Heart right ventricle (tissue), 16 donors: ENCODE measurements at regions not wholly inside any gene's neighbourhood (a gene's known extent, or its start where the extent isn't known, plus 50 kb on each side); places are given as distances from the start of the nearest gene placed in this dataset.

ENCODE experiments used
- ATAC-seq, 8 donors: fragments of 200-7000 bp; cut with Tn5 transposase; one replicate each; pipeline ENCODE4 v1.9.1; 2020; ENCODE audit warnings: mild to moderate bottlenecking in 8 of 8, moderate library complexity in 8 of 8, moderate number of reproducible peaks in 1 of 8
- DNase-seq, 2 donors: peaks; one replicate each; pipeline ENCODE4 v3.0.0-alpha.2; 2020
- H3K27ac ChIP-seq, 10 donors: fragments of 200-600 bp; sonication (generic) in 2 of 10; one replicate each; pipeline versions ENCODE4 v1.5.0 to v1.8.0; 2020 to 2022; ENCODE audit warnings: mild to moderate bottlenecking in 3 of 10
- H3K27me3 ChIP-seq, 7 donors: fragments of 200-600 bp; one replicate each; pipeline ENCODE4 v1.8.0; 2021 to 2022; ENCODE audit warnings: mild to moderate bottlenecking in 2 of 7
- H3K36me3 ChIP-seq, 9 donors: fragments of 200-600 bp; sonication (generic) in 1 of 9; one replicate each; pipeline versions ENCODE4 v1.5.0 to v1.8.0; 2020 to 2022; ENCODE audit warnings: mild to moderate bottlenecking in 2 of 9
- H3K4me1 ChIP-seq, 9 donors: fragments of 200-600 bp; sonication (generic) in 1 of 9; one replicate each; pipeline versions ENCODE4 v1.5.0 to v1.8.0; 2020 to 2022; ENCODE audit warnings: mild to moderate bottlenecking in 4 of 9
- H3K4me3 ChIP-seq, 10 donors: fragments of 200-600 bp; sonication (generic) in 2 of 10; one replicate each; pipeline versions ENCODE4 v1.5.0 to v1.8.0; 2020 to 2022; ENCODE audit warnings: mild to moderate bottlenecking in 7 of 10, moderate library complexity in 2 of 10
- H3K9me3 ChIP-seq, 11 donors: fragments of 200-600 bp in 10 of 11; sonication (generic) in 2 of 11; one replicate each; pipeline versions ENCODE4 v1.5.0 to v1.8.0; 2013 to 2022; ENCODE audit warnings: mild to moderate bottlenecking in 2 of 11, control low read depth in 1 of 11, moderate library complexity in 1 of 11
- WGBS, 2 donors: extraction: QIAGEN DNeasy Blood & Tissue Kit; methylation state at CpG; one replicate each; pipeline ENCODE4 v1.1.7; 2013; ENCODE audit warnings: inconsistent platforms in 1 of 2; 5-methylcytosine and 5-hydroxymethylcytosine counted together
- intact Hi-C, 10 donors: fragments of 100-400 bp; cut with DNase I; formaldehyde crosslinking; loops; one replicate each; pipeline versions ENCODE4 v1.11.1 to v1.14.2; 2022
- TF ChIP-seq, protein P1 (sequence below), 9 donors: fragments of 200-600 bp; sonication (generic) in 2 of 9; IDR thresholded peaks; one replicate each; pipeline versions ENCODE4 v1.5.0 to v1.8.0; 2021 to 2022; ENCODE audit warnings: antibody characterized with exemption in 9 of 9, mild to moderate bottlenecking in 5 of 9, moderate library complexity in 1 of 9
- donor health status: Arrhythmogenic right ventricular cardiomyopathy.
- donor health status: ischemic (EF 13 %, LVEDD 7.1; RV severe dilation, severe dysfunction).
- donor health status: healthy with polysubstance abuse.
- donor health status: DM: no; HTN: yes; CAD: no.
- donor health status: DM: no; HTN: no; CAD: no.
- donor health status: ischemic (EF 25% LVEDD 6.9; RV normal size, moderate dysfunction).
- donor health status: ischemic (EF 25% LVEDD 5.7; RV mildly dilated, moderate dysfunction).
- donor health status: healthy.
- donor health status: DM: yes; HTN: yes; CAD: no.
- donor health status: Ischemic cardiomyopathy.
- donor health status: ischemic (EF 35%, LVEDD 5.7; RV mildly dilated, moderate dysfunction).
- donor health status: nonischemic (EF 11% LVEDD 7.7; RV severe dilation, severe dysfunction).
- donor health status: DM: yes; HTN: yes; CAD: no.
- donor health status: PGD.
- donor health status: ischemic (EF 29% LVEDD 5.4; RV normal size, mild dysfunction).
- donor health status: nonischemic (EF 23%, LVEDD 6.1; RV moderate dilation, normal function).

GRCh38 chr5:142432961-142433360, 108.1 kb upstream of the SPRY4 start:
- WGBS, 2 donors, result 34 to 47% methylated on average over 2 of the region's 2 CpGs
- intact Hi-C loops, result loop anchor here in 3 of 10 donors (5.0 to 10.0 kb wide), 3 partner anchors 109 to 278 kb away; no protein-coding TSS in a partner anchor
- ATAC-seq, result peak in 5 of 8 donors; percentile 16 to 31 (median 27)
- Histone ChIP-seq H3K27ac (peak overlapping the region in 3 of 10 donors; percentile 44 to 70 (median 59)), H3K9me3 (no peaks in the 10 kb centered on the region), H3K36me3 (no peaks in the 10 kb centered on the region), H3K27me3 (peaks cover 0 to 13% (median 0%) of the 10 kb centered on the region in 7 donors), H3K4me1 (peaks cover 5 to 59% (median 26%) of the 10 kb centered on the region in 9 donors), H3K4me3 (no peak overlapping the region)
- TF ChIP-seq, protein P1, sequence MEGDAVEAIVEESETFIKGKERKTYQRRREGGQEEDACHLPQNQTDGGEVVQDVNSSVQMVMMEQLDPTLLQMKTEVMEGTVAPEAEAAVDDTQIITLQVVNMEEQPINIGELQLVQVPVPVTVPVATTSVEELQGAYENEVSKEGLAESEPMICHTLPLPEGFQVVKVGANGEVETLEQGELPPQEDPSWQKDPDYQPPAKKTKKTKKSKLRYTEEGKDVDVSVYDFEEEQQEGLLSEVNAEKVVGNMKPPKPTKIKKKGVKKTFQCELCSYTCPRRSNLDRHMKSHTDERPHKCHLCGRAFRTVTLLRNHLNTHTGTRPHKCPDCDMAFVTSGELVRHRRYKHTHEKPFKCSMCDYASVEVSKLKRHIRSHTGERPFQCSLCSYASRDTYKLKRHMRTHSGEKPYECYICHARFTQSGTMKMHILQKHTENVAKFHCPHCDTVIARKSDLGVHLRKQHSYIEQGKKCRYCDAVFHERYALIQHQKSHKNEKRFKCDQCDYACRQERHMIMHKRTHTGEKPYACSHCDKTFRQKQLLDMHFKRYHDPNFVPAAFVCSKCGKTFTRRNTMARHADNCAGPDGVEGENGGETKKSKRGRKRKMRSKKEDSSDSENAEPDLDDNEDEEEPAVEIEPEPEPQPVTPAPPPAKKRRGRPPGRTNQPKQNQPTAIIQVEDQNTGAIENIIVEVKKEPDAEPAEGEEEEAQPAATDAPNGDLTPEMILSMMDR (IDR thresholded peaks at IDR 0.05), result no peak
- no peak for DNase-seq

DNA sequence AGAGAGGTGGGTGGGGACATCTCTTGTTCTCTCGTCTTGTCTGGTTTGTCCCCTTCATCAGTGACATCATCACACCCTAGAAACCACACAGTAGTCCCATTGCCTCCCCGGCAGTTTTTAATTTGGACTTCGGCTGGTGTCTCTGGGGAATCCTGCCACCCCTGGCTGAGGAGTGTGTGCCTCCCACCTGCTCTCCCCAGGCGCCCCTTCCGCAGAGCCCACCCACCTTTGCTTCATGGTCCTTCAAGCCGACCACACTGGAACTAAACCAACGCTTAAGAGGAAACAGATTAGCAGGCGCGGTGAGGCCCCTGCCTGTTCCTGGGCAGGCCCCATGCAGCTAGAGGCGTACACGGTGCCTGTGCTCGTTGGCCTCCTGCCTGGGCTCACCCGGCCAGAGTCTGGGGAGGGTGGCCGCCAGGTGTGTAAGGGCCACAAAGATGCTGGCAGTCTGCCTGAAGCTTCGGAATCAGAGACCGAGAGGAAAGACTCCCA, 107.6 kb upstream of the SPRY4 start:
- peaks cover 5 to 59% (median 27%) of the 10 kb centered on the region in 9 donors for H3K4me1 ChIP-seq
- ATAC-seq, result peak in 5 of 8 donors; percentile 32 to 61 (median 45)
- peak in 1 of 2 donors; percentile 13 for DNase-seq
- H3K27ac ChIP-seq, result peak overlapping the region in 4 of 10 donors; percentile 7 to 70 (median 52)
- peaks cover 0 to 13% (median 0%) of the 10 kb centered on the region in 7 donors for H3K27me3 ChIP-seq
- H3K36me3 ChIP-seq, result no peaks in the 10 kb centered on the region
- H3K4me3 ChIP-seq, result no peak overlapping the region
- H3K9me3 ChIP-seq, result no peaks in the 10 kb centered on the region
- intact Hi-C loops, result loop anchor here in 3 of 10 donors (5.0 to 10.0 kb wide), 3 partner anchors 110 to 278 kb away; no protein-coding TSS in a partner anchor
- TF ChIP-seq, protein P1 (IDR thresholded peaks at IDR 0.05), result no peak
- 35 to 42% methylated on average over 16 of the region's 16 CpGs for WGBS, 2 donors

GRCh38 chr5:142428773-142429473, 104.1 kb upstream of the SPRY4 start:
- Histone ChIP-seq H3K36me3 (no peaks in the 10 kb centered on the region), H3K27me3 (peaks cover 0 to 13% (median 0%) of the 10 kb centered on the region in 7 donors), H3K9me3 (no peaks in the 10 kb centered on the region), H3K27ac (peak overlapping the region in 2 of 10 donors; percentile 22 to 54), H3K4me1 (peaks cover 5 to 76% (median 46%) of the 10 kb centered on the region in 9 donors), H3K4me3 (no peak overlapping the region)
- TF ChIP-seq, protein P1 (IDR thresholded peaks at IDR 0.05), result no peak
- DNase-seq (no peak), ATAC-seq (no peak)
- intact Hi-C loops, result loop anchor here in 6 of 10 donors (5.0 to 10.0 kb wide), 4 partner anchors 67 to 116 kb away; no protein-coding TSS in a partner anchor
- 78 to 79% methylated on average over 8 of the region's 8 CpGs for WGBS, 2 donors

DNA sequence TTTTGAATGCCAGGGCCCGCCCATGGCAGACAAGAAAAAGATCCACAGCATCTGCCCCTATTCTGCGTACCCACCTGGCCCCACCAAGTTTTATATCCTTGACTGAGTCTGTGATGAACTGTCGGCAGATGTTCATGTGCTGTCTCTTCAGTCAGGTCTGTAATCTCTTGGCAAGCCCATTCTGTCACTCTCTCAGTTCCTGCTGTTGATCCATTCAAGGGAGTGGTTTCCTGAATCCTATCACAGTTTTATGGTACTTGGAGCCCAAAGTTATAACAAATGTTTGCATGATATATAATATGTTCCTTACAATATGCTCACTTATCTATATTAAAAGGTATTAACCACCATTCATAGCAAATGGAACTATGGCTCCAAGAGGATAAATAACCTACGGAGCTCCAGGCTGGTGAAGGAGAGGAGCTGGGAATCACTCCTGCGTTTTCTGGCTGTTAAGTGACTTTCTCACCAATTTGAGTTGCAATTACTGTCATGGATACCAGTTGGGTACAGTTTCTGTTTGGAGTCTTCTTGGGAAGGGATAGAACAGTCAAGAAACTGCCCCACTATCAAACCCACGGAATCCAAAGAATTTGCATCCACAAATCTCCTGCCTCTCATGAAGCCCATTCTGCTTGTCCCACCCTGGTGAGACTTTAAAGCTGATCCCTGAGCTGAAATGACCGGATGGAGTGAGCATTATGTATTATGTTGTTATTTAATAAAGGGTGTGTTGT, 103.4 kb upstream of the SPRY4 start:
- TF ChIP-seq, protein P1 (IDR thresholded peaks at IDR 0.05), result no peak
- ATAC-seq (no peak), DNase-seq (no peak)
- peaks cover 5 to 69% (median 39%) of the 10 kb centered on the region in 9 donors for H3K4me1 ChIP-seq
- 76 to 81% methylated on average over 7 of the region's 7 CpGs for WGBS, 2 donors
- no peak overlapping the region for H3K4me3 ChIP-seq
- no peaks in the 10 kb centered on the region for H3K9me3 ChIP-seq
- intact Hi-C loops, result loop anchor here in 6 of 10 donors (5.0 to 10.0 kb wide), 4 partner anchors 66 to 117 kb away; no protein-coding TSS in a partner anchor
- H3K27me3 ChIP-seq, result peaks cover 0 to 10% (median 0%) of the 10 kb centered on the region in 7 donors
- H3K36me3 ChIP-seq, result no peaks in the 10 kb centered on the region
- H3K27ac ChIP-seq, result peak overlapping the region in 2 of 10 donors; percentile 22 to 54
